Peyer's patch (tissue), 4 donors: ENCODE measurements at regions not wholly inside any gene's neighbourhood (a gene's known extent, or its start where the extent isn't known, plus 50 kb on each side); places are given as distances from the start of the nearest gene placed in this dataset.

ENCODE experiments used
- POLR2A ChIP-seq, 2 donors: fragments of 450-650 bp; IDR thresholded peaks; one replicate each; pipeline ENCODE4 v1.5.1; 2017; ENCODE audit warnings: antibody characterized with exemption in 2 of 2, mild to moderate bottlenecking in 2 of 2, moderate library complexity in 2 of 2
- TF ChIP-seq, protein P1 (sequence below), 6 experiments: fragments of 450-650 bp in 4 of 6; fragments of 200-600 bp in 2 of 6; sonication (generic) in 1 of 6; IDR thresholded peaks; one replicate each; pipeline ENCODE4 v1.5.1; 2017 to 2019; ENCODE audit warnings: antibody characterized with exemption in 6 of 6, mild to moderate bottlenecking in 3 of 6, moderate library complexity in 1 of 6

DNA sequence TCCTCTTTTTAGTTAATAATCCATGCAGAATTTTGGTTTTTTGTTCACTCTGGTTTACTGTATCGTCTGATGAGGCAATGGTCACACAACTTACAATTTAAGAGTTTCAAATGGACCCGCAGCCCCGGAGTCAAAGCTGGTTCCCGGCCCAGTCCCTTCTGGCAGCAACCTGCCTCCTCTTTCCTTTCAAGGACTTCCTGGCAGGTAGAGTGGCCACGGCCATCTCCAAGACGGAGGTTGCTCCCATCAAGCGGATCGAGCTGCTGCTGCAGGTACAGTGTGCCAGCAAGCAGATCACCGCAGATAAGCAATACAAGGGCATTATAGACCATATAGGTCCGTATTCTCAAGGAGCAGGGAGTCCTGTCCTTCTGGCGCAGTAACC is 218.2 kb downstream of the GJA1 start:
- no peak for TF ChIP-seq POLR2A (IDR thresholded peaks at IDR 0.05)
- TF ChIP-seq, protein P1, sequence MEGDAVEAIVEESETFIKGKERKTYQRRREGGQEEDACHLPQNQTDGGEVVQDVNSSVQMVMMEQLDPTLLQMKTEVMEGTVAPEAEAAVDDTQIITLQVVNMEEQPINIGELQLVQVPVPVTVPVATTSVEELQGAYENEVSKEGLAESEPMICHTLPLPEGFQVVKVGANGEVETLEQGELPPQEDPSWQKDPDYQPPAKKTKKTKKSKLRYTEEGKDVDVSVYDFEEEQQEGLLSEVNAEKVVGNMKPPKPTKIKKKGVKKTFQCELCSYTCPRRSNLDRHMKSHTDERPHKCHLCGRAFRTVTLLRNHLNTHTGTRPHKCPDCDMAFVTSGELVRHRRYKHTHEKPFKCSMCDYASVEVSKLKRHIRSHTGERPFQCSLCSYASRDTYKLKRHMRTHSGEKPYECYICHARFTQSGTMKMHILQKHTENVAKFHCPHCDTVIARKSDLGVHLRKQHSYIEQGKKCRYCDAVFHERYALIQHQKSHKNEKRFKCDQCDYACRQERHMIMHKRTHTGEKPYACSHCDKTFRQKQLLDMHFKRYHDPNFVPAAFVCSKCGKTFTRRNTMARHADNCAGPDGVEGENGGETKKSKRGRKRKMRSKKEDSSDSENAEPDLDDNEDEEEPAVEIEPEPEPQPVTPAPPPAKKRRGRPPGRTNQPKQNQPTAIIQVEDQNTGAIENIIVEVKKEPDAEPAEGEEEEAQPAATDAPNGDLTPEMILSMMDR (IDR thresholded peaks at IDR 0.05) = no peak
